GM18517 (cell line): ENCODE measurements at regions not wholly inside any gene's neighbourhood (a gene's known extent, or its start where the extent isn't known, plus 50 kb on each side); places are given as distances from the start of the nearest gene placed in this dataset.

Experiments
- ATAC-seq: cut with Tn5 transposase; IDR thresholded peaks from one replicate; pipeline ENCODE4 v1.9.1; 2021; ENCODE audit warnings: mild to moderate bottlenecking, moderate library complexity; ENCODE audit not compliant: unreplicated experiment

DNA sequence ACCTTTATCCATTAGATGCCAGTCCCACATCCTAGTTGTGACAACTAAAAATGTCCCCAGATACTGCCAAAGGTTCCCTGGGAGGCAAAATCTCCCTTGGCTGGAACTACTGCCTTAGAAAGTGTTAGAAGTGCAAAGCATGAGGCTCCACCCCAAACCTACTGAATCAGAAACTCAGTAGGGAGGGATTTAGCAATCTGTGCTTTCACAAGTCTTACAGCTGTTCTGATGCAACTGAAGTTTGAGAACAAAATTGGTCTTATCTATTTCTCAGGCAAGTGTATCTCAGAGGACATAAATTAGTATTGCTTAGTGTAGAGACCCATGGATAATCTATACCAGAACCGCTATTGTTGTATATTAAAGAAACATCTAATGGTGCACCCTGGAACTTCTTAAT lies 70.2 kb downstream of the CLDN1 start:
- no peak for ATAC-seq

DNA sequence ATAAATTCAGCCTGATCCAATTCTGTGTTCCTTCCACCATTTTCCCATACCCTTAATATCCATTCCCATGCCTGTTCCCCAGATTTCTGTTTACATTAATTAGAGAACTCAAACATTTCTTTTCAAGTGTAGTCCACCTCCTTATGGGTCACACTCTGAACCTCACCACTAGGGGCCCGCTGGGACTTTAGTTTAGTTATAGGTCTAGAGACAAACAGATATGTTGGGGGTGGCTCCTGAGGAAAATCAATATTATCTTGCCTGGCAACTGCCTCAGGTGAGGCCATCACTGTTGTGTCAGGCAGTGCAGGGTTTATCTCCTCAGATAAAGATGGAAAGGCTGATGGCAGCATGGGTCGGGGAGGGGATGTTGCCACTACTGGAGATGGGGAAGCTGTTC lies 72.8 kb downstream of the CLDN1 start:
- ATAC-seq, result no peak

DNA sequence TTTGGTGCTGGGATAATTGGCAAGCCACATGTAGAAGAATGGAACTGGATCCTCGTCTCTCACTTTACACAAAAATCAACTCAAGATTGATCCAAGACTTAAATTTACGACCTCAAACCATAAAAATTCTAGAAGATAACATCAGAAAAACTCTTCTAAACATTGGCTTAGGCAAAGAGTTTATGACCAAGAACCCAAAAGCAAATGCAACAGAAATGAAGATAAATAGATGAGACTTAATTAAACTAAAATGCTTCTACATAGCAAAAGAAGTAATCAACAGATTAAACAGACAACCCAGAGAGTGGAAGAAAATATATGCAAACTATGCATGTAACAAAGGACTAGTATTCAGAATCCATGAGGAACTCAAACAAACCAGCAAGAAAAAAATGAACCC lies 80.1 kb downstream of the CLDN1 start:
- ATAC-seq, result no peak

DNA sequence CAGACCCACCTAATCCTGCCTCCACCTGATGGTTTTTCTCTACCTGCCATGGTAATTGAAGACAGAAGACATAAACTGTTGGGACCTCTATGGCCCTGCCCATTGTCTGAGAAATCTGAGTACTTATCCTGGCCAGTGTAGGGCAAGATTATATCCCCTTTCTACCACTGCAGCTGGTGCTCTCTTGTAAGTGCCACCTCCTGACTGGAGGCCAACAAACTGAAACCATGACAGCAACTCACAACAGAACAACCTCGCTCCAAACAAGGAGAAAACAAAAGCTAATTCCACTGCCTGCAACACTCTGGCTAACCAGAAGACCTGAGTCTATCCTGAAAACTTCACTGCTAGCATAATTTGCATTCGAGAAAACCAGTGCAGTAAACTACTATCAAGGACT lies 82.9 kb downstream of the CLDN1 start:
- no peak for ATAC-seq

DNA sequence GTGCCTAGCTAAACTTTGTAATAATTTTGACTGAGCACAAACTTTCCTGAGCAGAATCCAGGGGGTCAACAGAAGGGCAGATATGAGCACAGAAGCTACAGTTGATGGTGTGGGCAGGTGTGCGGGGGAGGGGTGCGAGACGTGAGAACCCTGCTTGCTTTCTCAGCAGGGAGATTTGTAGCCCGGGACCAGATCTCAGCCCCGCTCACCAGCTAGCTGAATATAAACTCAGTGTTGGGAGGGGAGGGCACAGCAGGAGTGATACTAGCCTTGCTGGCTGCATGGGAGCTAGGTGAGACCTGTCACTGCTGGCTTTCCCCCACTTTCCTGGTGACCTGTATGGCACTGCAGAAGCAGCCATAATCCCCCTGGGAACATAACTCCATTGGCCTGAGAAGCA lies 83.4 kb downstream of the CLDN1 start:
- ATAC-seq, result no peak

DNA sequence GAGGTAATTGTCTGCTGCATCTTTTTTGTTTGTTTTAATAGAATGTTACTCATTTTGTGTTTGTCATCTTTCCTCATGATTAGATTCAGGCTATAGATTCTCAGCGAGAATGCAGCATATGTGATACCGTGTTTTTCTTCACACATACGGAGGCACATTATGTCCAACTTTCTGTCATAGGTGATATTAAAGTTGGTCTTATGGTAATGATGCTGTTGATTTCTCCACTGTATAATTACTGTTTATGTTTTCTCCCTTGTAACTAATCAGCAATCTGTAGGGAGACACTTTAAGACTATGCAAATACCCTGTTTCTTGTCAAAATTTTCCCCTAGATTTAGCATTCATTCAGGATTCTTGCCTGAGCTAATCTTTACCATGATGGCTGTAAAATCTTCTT lies 87.6 kb downstream of the CLDN1 start:
- ATAC-seq, result no peak

DNA sequence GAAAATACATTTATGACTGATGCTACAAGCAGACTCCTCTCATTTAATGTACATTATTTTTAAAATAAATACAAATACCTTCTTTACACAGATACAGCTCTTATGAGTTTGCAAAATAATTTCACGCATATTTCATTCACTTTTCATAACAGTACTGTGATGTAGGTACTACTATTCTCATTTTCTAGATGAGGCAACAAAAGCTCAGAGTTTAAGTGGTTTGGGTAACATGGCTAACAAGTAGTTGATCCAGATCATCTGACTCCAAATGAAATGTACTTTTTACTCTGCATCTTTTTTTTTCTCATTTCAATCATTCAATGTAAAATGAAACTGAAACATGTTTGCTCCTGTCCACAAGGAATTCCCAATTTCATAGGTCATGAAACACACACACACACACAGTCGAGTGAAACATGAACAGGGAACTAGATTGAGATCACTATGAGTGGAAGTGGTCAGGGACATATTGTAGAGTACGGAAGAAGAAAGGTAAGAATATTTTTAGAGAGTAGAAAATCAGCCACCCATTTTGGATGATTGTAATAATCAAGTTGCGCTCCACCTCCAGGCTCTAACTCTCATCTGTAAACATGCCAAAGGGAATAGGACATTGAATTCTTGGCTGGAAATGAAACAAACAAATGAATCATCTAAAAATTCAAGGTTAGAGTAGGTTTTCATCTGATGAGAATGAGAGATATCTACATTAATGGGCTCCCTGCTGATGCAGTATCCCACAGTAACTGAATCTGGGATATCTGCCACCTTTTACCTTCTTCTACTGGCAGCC lies 92.4 kb downstream of the CLDN1 start:
- no peak for ATAC-seq

DNA sequence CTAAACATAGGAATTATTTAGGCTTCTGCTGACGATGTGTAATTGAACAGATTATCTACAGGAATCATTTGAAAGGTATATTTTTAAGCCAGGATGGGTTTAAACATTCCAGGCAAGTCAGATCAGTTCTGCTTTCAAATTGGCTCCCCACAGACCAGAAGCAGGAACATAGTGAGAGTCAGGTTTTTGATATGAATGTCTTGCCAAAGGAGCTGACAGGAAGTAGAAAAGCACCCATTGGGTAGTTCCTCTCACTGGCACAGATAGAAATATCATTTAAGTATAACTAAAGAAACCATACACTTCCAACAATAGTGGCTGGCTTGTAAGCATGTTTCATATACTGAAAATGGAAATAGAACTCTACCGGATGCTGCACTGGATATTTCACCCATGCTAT lies 95.2 kb downstream of the CLDN1 start:
- ATAC-seq, result no peak

DNA sequence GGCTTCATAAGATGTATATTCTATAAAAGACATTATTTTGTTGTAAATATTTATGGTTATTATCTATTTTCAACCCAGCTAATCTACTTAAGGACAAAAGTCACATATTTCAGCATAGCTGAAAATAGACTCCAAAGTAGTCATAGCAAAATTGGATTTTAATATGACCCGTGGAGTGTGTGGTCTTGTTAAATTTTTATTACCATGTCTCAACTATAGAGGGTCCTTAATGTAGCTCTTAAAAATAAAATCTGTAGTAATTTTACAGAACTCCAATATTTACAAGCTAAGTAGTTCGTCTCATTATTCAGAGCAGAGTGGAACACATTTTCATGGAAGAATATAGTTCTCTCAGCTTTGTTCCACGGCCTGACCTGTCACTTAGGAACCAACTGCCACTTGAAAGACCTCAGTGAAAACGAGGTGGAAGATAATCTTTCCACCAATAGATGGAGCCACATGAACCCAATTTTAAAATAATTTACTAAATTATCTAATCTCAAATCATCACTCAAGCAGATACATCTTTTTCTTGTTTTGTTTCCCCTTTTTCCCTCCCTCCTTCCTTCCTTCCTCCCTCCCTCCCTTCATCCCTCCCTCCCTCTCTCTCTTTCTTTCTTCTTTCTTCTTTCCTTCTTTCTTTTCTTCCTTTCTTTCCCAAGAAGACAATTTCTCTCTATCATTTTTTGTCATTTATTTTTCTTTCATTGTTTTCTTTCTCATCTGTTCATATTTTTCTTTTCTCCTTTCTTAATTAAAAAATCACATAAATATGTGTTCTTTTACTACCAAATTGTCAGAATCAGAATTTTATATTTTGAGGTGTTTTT lies 97.2 kb downstream of the CLDN1 start:
- no peak for ATAC-seq

DNA sequence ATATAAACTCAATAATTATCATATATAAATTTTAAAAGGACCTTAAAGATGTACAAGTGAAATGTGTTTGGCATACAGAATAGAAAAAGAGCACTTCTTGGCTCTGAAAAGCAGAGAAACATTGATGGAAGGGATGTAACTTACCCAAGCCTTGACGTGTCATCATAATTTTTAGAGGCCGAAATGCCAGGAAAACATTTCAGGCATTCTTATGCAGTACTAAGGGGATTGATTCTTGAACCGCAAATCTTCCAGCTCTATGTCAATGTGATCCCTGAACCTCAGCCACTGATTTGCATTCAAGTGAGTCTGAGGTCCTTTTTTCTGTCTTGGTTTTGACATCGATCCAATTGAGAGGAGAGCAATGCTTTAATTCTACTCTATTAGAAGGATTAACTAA lies 97.8 kb downstream of the CLDN1 start:
- ATAC-seq, result no peak

DNA sequence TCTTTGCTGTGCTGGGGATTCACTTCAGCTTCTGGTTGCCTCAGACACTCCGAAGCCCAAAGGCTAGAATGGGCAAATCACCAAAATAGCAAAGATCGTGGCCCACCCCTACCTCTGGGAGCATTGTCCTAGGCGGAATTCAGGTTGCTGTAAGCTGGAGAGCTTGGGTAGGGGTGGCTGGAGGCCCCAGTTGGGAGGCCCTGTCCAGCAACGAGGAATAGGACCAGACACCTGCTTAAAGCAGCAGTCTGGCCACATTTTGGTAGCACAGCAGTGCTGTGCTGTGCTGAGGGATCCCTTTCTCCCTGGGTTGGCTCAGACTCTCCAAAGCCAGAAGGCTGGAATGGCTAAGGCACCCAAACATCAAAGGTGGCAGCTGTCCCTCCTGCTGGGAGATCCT lies 99.3 kb downstream of the CLDN1 start:
- ATAC-seq, result no peak

DNA sequence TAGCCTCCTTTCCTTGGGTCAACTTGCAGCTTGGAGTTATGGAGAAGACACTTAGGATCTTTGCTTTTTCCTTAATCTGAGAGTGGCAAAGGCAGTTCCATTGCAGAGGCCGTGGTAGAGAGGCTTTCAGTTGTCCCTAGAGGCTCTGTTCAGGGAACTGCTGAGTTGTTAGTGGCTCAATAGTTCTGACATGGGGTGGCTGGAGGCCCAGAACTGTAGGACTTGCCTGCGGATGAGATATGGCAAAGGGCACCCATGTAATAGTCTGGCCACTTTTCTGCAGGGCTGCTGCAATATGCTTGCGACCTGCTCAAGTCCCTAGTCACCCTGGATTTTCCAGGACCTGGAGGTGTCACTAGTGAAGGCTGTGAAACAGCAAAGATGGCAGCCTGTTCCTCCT lies 99.9 kb downstream of the CLDN1 start:
- ATAC-seq, result no peak

DNA sequence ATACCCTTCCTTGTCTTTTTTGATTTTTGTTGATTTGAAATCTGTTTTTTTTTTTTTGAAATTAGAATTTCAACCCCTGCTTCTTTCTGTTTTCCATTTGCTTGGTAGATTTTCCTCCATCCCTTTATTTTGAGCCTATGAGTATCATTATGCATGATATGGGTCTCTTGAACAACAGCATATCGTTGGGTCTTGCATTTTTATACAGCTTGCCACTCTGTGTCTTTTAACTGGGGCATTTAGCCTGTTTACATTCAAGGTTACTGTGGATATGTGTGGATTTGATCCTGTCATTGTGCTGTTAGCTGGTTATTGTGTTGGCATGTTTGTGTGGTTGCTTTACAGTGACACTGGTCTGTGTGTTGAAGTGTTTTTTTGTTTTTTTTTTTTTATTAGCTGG lies 99.7 kb upstream of the P3H2 start:
- no peak for ATAC-seq

DNA sequence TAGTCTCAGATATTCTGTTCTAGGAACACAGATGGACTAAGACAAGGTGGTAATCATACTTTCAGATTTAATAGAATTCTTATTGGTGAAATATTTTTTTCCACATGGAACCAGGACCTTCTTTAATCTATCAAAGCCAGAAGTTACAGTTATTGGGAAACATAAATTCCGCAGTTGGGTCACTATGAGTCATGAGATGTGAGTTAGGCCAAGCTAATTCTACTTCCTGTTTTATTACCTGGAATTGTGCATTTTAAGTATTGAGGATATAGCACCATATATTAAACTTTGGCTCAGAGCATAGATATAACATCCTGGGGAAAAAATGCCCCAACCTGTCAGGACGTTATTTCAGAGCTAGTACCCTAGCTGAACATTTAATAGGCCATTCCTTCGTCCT lies 96.4 kb upstream of the P3H2 start:
- ATAC-seq, result no peak

DNA sequence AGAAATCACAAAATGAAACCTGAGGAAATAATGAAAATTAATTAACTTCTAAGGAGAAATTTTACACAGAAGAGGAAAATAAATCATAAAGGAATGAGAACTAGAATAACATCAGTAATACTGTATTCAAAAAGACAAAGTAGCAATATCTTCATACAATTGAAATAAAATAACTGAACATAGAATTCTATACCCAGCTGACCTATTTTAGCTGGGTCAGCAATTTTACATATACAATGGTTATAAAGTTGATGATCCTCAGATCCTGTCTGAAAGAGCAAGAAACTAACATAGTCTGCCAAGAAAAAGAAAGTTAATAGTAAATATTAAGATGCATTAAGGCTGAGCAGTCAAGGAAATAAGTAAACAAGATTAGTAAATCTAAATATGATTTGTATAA lies 93.0 kb upstream of the P3H2 start:
- no peak for ATAC-seq

DNA sequence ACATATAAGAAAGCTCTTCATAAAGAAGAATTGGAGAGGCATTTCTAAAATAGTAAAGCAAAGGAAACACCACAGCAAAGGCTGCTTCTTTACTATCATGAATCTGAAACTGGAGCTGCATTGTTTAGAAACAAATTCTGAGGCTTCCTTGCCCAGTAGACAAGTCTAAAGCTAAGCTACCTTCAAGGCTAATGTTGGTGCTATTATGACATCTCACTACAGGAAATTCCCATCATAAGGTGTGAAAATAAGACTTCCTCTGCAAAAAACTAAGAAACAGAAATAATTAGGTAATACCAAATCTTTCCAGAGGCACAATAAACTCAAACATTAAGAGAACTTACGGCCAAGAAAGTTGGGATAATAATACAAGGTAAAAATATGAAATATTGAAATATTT lies 89.9 kb upstream of the P3H2 start:
- no peak for ATAC-seq

DNA sequence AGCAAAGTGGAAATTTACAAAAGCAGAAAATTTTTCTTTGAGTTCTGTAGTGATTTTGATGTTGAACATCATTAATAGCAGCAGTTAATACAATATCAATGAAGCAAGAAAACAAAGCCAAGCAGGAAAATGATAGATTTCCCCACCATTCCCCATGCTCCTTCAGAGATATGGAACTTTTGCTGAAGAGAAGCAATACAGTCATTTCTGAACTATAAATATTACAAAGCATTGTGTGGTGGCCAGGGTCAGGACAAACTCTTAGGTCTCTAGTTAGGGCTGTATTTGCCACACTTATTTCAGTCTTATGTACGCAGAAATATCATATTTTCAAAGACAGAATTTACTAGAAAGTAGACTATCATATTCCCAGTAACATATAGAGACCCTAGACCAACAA lies 88.8 kb upstream of the P3H2 start:
- no peak for ATAC-seq

DNA sequence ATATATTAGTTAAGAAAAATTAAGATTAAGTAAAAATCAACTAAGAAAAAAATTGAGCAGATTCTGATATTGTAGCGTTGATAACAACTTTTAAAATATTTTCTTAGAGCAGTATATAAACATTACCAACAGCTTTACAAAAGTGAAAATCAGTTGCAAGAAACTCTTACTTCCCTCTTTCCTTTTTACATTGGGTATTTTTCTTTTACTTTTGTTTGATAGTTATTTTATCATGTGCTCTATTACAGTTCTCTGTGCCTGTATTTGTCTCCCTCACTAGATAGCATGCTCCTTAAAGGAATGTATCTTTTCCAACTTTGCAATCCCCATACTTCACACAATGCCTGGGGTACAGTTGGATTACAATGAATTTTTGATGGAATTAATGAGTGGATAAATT lies 87.5 kb upstream of the P3H2 start:
- ATAC-seq, result no peak

DNA sequence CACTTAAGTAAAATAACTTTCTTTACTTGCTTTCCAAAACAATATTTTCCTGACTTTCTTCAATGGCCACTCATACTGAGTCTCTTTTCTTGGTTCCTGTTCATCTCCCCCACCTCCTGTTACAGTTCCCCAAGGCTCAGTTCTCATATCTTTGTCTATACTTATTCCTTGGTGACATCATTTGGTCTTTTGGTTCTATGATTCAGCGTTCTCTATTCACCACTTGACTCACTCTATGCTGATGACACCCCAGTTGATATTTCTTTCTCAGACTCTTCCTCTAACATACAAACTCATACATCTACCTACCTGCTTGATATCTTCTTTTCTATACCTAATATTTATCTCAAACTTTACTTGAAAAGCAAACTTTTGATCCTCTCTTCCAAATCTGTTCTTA lies 85.0 kb upstream of the P3H2 start:
- peak; percentile 74 for ATAC-seq

DNA sequence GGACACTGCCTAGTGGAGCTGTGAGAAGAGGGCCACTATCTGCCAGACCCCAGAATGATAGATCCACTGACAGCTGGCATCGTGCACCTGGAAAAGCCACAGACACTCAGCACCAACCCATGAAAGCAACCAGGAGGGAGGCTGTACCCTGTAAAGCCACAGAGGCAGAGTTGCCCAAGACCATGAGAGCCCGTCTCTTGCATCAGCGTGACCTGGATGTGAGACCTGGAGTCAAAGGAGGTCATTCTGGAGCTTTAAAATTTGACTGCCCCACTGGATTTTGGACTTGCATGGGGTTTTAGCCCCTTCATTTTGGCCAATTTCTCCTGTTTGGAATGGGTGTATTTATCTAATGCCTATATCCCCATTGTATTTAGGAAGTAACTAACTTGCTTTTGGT lies 83.5 kb upstream of the P3H2 start:
- no peak for ATAC-seq

DNA sequence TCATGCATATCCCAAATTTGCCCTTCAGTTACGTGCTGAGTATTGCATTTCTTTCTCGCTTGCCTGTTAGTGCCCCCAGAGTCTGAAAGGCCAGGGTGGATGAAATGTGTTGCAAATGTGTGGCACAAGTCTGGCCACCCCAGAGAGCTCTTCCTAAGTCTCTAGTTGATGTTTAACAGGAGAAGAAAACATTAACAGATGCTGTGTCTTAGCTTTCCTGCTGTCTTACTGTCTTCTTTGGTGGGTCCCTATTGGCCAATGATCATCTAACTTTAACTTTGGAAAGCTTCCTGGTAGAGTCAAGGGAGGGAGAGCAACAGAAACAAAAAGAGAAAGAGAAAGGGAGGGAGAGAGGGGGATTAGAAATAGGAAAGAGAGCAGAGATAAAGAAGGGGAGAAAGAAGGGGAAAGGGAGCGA lies 76.7 kb upstream of the P3H2 start:
- ATAC-seq, result no peak

DNA sequence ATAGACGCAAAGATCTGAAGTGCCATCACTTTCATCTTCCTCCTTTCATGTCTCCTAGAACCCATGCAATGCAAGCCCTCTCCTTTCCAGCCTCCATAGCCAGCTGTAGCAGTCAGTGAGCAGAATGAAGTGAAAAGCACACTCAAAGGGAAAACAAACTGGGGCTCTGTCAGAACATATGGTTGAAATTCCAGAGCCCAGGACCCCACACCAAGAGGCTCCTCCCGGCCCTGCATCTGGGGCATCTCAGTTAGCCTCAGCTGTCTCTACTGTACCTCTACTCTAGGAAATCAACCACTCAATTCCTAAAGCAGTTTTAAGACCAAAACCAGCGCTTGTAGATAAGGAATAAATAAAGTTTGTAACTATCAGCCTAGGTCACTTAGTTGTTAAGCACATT lies 73.8 kb upstream of the P3H2 start:
- ATAC-seq, result no peak

DNA sequence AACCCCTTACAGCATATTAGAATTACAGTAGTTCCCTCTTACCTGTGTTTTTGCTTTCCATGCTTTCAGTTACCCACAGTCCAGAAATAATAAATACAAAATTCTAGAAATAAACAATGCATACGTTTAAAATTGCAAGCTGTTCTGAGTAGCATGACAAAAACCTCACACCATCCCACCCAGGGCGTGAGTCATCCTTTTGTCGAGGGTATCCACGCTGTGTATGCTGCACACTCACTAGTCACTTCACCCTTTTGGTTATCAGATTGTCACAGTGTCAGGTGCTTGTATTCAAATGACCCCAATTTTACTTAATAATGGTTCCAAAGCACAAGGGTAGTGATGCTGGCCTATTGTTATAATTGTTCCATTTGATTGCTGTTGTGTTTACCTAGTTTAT lies 72.5 kb upstream of the P3H2 start:
- ATAC-seq, result no peak
